Ishikawa (cell line): ENCODE measurements at regions not wholly inside any gene's neighbourhood (a gene's known extent, or its start where the extent isn't known, plus 50 kb on each side); places are given as distances from the start of the nearest gene placed in this dataset.

Experiments used
- EP300 ChIP-seq: IDR thresholded peaks from 2 replicates; pipeline ENCODE4 v1.6.1; 2012; ENCODE audit warnings: borderline replicate concordance
- REST ChIP-seq: IDR thresholded peaks from 2 replicates; pipeline ENCODE4 v1.6.1; 2012; ENCODE audit warnings: low read depth, mild to moderate bottlenecking
- TCF12 ChIP-seq: IDR thresholded peaks from 2 replicates; pipeline ENCODE4 v1.6.1; 2012; ENCODE audit warnings: low read depth
- ZBTB7A ChIP-seq: IDR thresholded peaks from 2 replicates; pipeline ENCODE4 v1.6.1; 2012; ENCODE audit warnings: low read depth

- TF ChIP-seq TCF12, result no peak
- no peak for TF ChIP-seq EP300
- no peak for TF ChIP-seq ZBTB7A
- TF ChIP-seq REST, result no peak
Measured at GRCh38 chr13:47279920-47280319, 383.1 kb upstream of the HTR2A start.
